NCI-H510A treated with DMSO at 0.1 percent for 48 hours (cell line): ENCODE measurements at regions not wholly inside any gene's neighbourhood (a gene's known extent, or its start where the extent isn't known, plus 50 kb on each side); places are given as distances from the start of the nearest gene placed in this dataset.

ENCODE experiments used
- DNase-seq: peaks from one replicate; lab custom pipeline; 2025; lab: John Stamatoyannopoulos, UW

GRCh38 chr15:81865850-81866537 lies 179.8 kb downstream of the MEX3B start:
- DNase-seq = no peak

GRCh38 chr15:81863162-81863561 lies 182.7 kb downstream of the MEX3B start:
- DNase-seq = no peak

- peak; percentile 85 for DNase-seq
These were observed 185.9 kb downstream of the MEX3B start for GRCh38 chr15:81859737-81860516.

GRCh38 chr15:81858586-81858985 lies 187.2 kb downstream of the MEX3B start:
- DNase-seq = no peak

GRCh38 chr15:81858136-81858535 lies 187.7 kb downstream of the MEX3B start:
- no peak for DNase-seq

GRCh38 chr15:81856634-81857026 lies 189.2 kb downstream of the MEX3B start:
- DNase-seq = no peak

GRCh38 chr15:81856001-81856633 lies 189.7 kb downstream of the MEX3B start:
- DNase-seq = no peak

GRCh38 chr15:81853150-81853748 lies 192.6 kb downstream of the MEX3B start:
- no peak for DNase-seq

- DNase-seq = no peak
These were observed 193.2 kb downstream of the MEX3B start for GRCh38 chr15:81852411-81853149.

- no peak for DNase-seq
These were observed 194.1 kb downstream of the MEX3B start for GRCh38 chr15:81851757-81852156.

- DNase-seq = no peak
These were observed 194.5 kb downstream of the MEX3B start for GRCh38 chr15:81851325-81851724.

GRCh38 chr15:81849289-81849688 lies 196.5 kb downstream of the MEX3B start:
- DNase-seq = no peak

GRCh38 chr15:81848701-81849100 lies 197.1 kb downstream of the MEX3B start:
- no peak for DNase-seq

GRCh38 chr15:81843757-81844407 lies 201.9 kb downstream of the MEX3B start:
- DNase-seq = no peak

- DNase-seq = no peak
These were observed 202.6 kb downstream of the MEX3B start for GRCh38 chr15:81843226-81843625.

GRCh38 chr15:81839387-81839786 lies 206.4 kb downstream of the MEX3B start:
- DNase-seq = no peak

GRCh38 chr15:81835731-81836130 lies 210.1 kb downstream of the MEX3B start:
- DNase-seq = no peak

- no peak for DNase-seq
These were observed 215.3 kb downstream of the MEX3B start for GRCh38 chr15:81830520-81830919.

GRCh38 chr15:81829918-81830317 lies 215.9 kb downstream of the MEX3B start:
- no peak for DNase-seq

- no peak for DNase-seq
These were observed 217.7 kb downstream of the MEX3B start for GRCh38 chr15:81828135-81828534.

- DNase-seq = no peak
These were observed 220.7 kb downstream of the MEX3B start for GRCh38 chr15:81825136-81825535.
